IMR-90 (cell line): ENCODE measurements at regions not wholly inside any gene's neighbourhood (a gene's known extent, or its start where the extent isn't known, plus 50 kb on each side); places are given as distances from the start of the nearest gene placed in this dataset.

Experiments
- ATAC-seq: fragments of 200-7000 bp; cut with Tn5 transposase; 2 replicates; pipeline ENCODE4 v1.9.1; 2020; ENCODE audit warnings: low read depth, mild to moderate bottlenecking, moderate library complexity
- BruUV-seq: library from RNA; stranded (reverse); fragments of 400-500 nt; replicated peaks from 2 replicates; lab custom pipeline; 2021; lab: Mats Ljungman, UMichigan
- CTCF ChIA-PET: fragments of 300-600 bp; formaldehyde crosslinking; extraction: SDS; loops from one replicate; lab custom pipeline; 2021; ENCODE audit warnings: antibody characterized with exemption; lab: Yijun Ruan, JAX
- POLR2A ChIA-PET: fragments of 300-600 bp; sonication (Branson Sonifier 250); formaldehyde crosslinking; loops from one replicate; lab custom pipeline; 2022; ENCODE audit warnings: antibody characterized with exemption; ENCODE audit not compliant: unreplicated experiment; lab: Charles Lee
- DNase-seq: peaks from one replicate; pipeline ENCODE4 v3.0.0; 2013
- H2AFZ ChIP-seq: replicated peaks from 2 replicates; pipeline ENCODE3; 2013; ENCODE audit warnings: low read length, mild to moderate bottlenecking; ENCODE audit not compliant: poor library complexity
- H2AK5ac ChIP-seq: 2 replicates; pipeline ENCODE4 v1.6.1; 2013; ENCODE audit warnings: low read depth, low read length, inconsistent platforms
- H2AK9ac ChIP-seq: replicated peaks from 2 replicates; pipeline ENCODE3; 2013; ENCODE audit warnings: mild to moderate bottlenecking, low read depth, low read length, moderate library complexity; ENCODE audit not compliant: poor library complexity
- H2BK120ac ChIP-seq: 2 replicates; pipeline ENCODE4 v1.6.1; 2013; ENCODE audit warnings: low read depth, low read length, inconsistent platforms
- H2BK15ac ChIP-seq: 3 replicates; pipeline ENCODE4 v1.6.1; 2013; ENCODE audit warnings: low read depth, low read length, inconsistent platforms
- H2BK20ac ChIP-seq: 2 replicates; pipeline ENCODE4 v1.6.1; 2013; ENCODE audit warnings: low read depth, mild to moderate bottlenecking, inconsistent platforms, low read length, moderate library complexity
- H2BK5ac ChIP-seq: 2 replicates; pipeline ENCODE4 v1.6.1; 2013; ENCODE audit warnings: mild to moderate bottlenecking, low read depth, low read length, inconsistent platforms; ENCODE audit not compliant: poor library complexity, severe bottlenecking
- H3K14ac ChIP-seq: replicated peaks from 2 replicates; pipeline ENCODE4 v1.6.1; 2013; ENCODE audit warnings: low read depth, low read length, inconsistent platforms
- H3K18ac ChIP-seq: 2 replicates; pipeline ENCODE4 v1.6.1; 2013; ENCODE audit warnings: low read depth, low read length, control low read depth
- H3K23ac ChIP-seq: 2 replicates; pipeline ENCODE4 v1.6.1; 2013; ENCODE audit warnings: low read depth, low read length, inconsistent platforms
- H3K27ac ChIP-seq: 2 replicates; pipeline ENCODE4 v1.5.1; 2013; ENCODE audit warnings: mild to moderate bottlenecking, control low read depth, low read length; ENCODE audit not compliant: insufficient read depth
- H3K27me3 ChIP-seq: 2 replicates; pipeline ENCODE4 v1.6.1; 2013; ENCODE audit warnings: low read length; ENCODE audit not compliant: control insufficient read depth, insufficient read depth
- H3K36me3 ChIP-seq: 2 replicates; pipeline ENCODE4 v1.6.1; 2013; ENCODE audit warnings: low read length, mixed read lengths; ENCODE audit not compliant: control insufficient read depth, insufficient read depth
- H3K4ac ChIP-seq: 2 replicates; pipeline ENCODE4 v1.6.1; 2013; ENCODE audit warnings: low read depth, low read length, inconsistent platforms
- H3K4me1 ChIP-seq: 2 replicates; pipeline ENCODE4 v1.6.1; 2013; ENCODE audit warnings: low read length, mixed read lengths; ENCODE audit not compliant: control insufficient read depth, insufficient read depth
- H3K4me2 ChIP-seq: 2 replicates; pipeline ENCODE4 v1.6.1; 2013; ENCODE audit warnings: low read depth, mild to moderate bottlenecking, control low read depth, low read length, moderate library complexity
- H3K4me3 ChIP-seq: 2 replicates; pipeline ENCODE4 v1.5.1; 2013; ENCODE audit warnings: low read depth, mild to moderate bottlenecking, control low read depth, low read length, moderate library complexity; ENCODE audit not compliant: insufficient read depth
- H3K56ac ChIP-seq: 2 replicates; pipeline ENCODE4 v1.6.1; 2013; ENCODE audit warnings: low read length, inconsistent platforms; ENCODE audit not compliant: insufficient read depth; ENCODE audit errors: extremely low read depth
- H3K79me1 ChIP-seq, 2 experiments: 2 replicates each; pipeline ENCODE4 v1.6.1; 2013; ENCODE audit warnings: low read length in 2 of 2, inconsistent platforms in 1 of 2, low read depth in 1 of 2
- H3K9ac ChIP-seq: 2 replicates; pipeline ENCODE4 v1.6.1; 2013; ENCODE audit warnings: low read depth, low read length, control low read depth
- H3K9me1 ChIP-seq: 2 replicates; pipeline ENCODE4 v1.6.1; 2013; ENCODE audit warnings: low read length, inconsistent platforms; ENCODE audit not compliant: insufficient read depth
- H3K9me3 ChIP-seq: 2 replicates; pipeline ENCODE4 v1.6.1; 2013; ENCODE audit warnings: low read length; ENCODE audit not compliant: control insufficient read depth, insufficient read depth
- H4K20me1 ChIP-seq: 2 replicates; pipeline ENCODE4 v1.6.1; 2013; ENCODE audit warnings: low read length, inconsistent platforms; ENCODE audit not compliant: insufficient read depth
- H4K5ac ChIP-seq: 2 replicates; pipeline ENCODE4 v1.6.1; 2013; ENCODE audit warnings: mild to moderate bottlenecking, low read depth, low read length, control low read depth
- H4K8ac ChIP-seq, 2 experiments: 2 replicates each; pipeline ENCODE4 v1.6.1; 2013; ENCODE audit warnings: low read depth in 2 of 2, low read length in 2 of 2, control low read depth in 1 of 2, inconsistent platforms in 1 of 2
- H4K91ac ChIP-seq: 2 replicates; pipeline ENCODE4 v1.6.1; 2013; ENCODE audit warnings: low read depth, low read length, inconsistent platforms; ENCODE audit not compliant: insufficient read depth
- BHLHE40 ChIP-seq: fragments of 150-350 bp; IDR thresholded peaks from 2 replicates; pipeline ENCODE4 v1.6.1; 2016; ENCODE audit warnings: mild to moderate bottlenecking, low read depth, low read length
- CEBPB ChIP-seq: IDR thresholded peaks from 2 replicates; pipeline ENCODE4 v1.6.1; 2012; ENCODE audit warnings: low read depth, low read length, improper control_type of control experiment
- CHD1 ChIP-seq: IDR thresholded peaks from 2 replicates; pipeline ENCODE4 v1.6.1; 2012; ENCODE audit warnings: low read depth, low read length, improper control_type of control experiment
- CTCF ChIP-seq: conservative IDR thresholded peaks from 2 replicates; pipeline ENCODE4 v1.5.1; 2012; ENCODE audit warnings: mild to moderate bottlenecking, low read depth, low read length, improper control_type of control experiment
- ELK1 ChIP-seq: fragments of 150-350 bp; IDR thresholded peaks from 2 replicates; pipeline ENCODE4 v1.6.1; 2016; ENCODE audit warnings: low read depth, mild to moderate bottlenecking, low read length, moderate library complexity, borderline replicate concordance
- FOS ChIP-seq: fragments of 150-350 bp; IDR thresholded peaks from 2 replicates; pipeline ENCODE4 v1.6.1; 2016; ENCODE audit warnings: low read depth, low read length
- MAFK ChIP-seq: IDR thresholded peaks from 2 replicates; pipeline ENCODE4 v1.6.1; 2012; ENCODE audit warnings: low read depth, low read length, improper control_type of control experiment
- MAZ ChIP-seq: IDR thresholded peaks from 2 replicates; pipeline ENCODE4 v1.6.1; 2012; ENCODE audit warnings: low read depth, mild to moderate bottlenecking, low read length, improper control_type of control experiment, moderate library complexity, borderline replicate concordance
- MXI1 ChIP-seq: IDR thresholded peaks from 2 replicates; pipeline ENCODE4 v1.6.1; 2012; ENCODE audit warnings: low read depth, mild to moderate bottlenecking, low read length, moderate library complexity, borderline replicate concordance
- NFE2L2 ChIP-seq: fragments of 150-350 bp; IDR thresholded peaks from 2 replicates; pipeline ENCODE4 v1.6.1; 2016; ENCODE audit warnings: low read depth, mild to moderate bottlenecking, low read length
- POLR2A ChIP-seq: IDR thresholded peaks from 2 replicates; pipeline ENCODE4 v1.6.1; 2012; ENCODE audit warnings: mild to moderate bottlenecking, low read depth, low read length
- RAD21 ChIP-seq: IDR thresholded peaks from 2 replicates; pipeline ENCODE4 v1.6.1; 2012; ENCODE audit warnings: low read length, improper control_type of control experiment
- RCOR1 ChIP-seq: IDR thresholded peaks from 2 replicates; pipeline ENCODE4 v1.6.1; 2012; ENCODE audit warnings: mild to moderate bottlenecking, low read length, improper control_type of control experiment; ENCODE audit not compliant: insufficient replicate concordance
- RFX5 ChIP-seq: IDR thresholded peaks from 2 replicates; pipeline ENCODE4 v1.8.0; 2012; ENCODE audit warnings: low read depth, mild to moderate bottlenecking, low read length, moderate library complexity
- SMC3 ChIP-seq: fragments of 150-350 bp; IDR thresholded peaks from 2 replicates; pipeline ENCODE4 v1.6.1; 2016; ENCODE audit warnings: low read depth, mild to moderate bottlenecking, antibody characterized with exemption, low read length, moderate library complexity
- USF2 ChIP-seq: fragments of 150-350 bp; IDR thresholded peaks from 2 replicates; pipeline ENCODE4 v1.6.1; 2017; ENCODE audit warnings: mild to moderate bottlenecking, antibody characterized with exemption, low read length, low read depth
- WGBS, 2 experiments: methylation state at CpG; one replicate each; pipeline versions ENCODE4 v1.1.5 to v1.1.7; 2013; ENCODE audit warnings: missing lambda C conversion rate in 2 of 2; ENCODE audit not compliant: insufficient read length in 1 of 2; ENCODE audit errors: extremely low coverage in 2 of 2; 5-methylcytosine and 5-hydroxymethylcytosine counted together
- dilution Hi-C: fragments of 300-500 bp; cut with HindIII; formaldehyde crosslinking; loops from one replicate; pipeline ENCODE4 v1.14.3; 2018; ENCODE audit warnings: low sequenced_read_pairs; ENCODE audit not compliant: unreplicated experiment
- in situ Hi-C: fragments of 300-500 bp; cut with MboI; formaldehyde crosslinking; loops from 3 replicates; pipeline ENCODE4 v1.14.3; 2019; ENCODE audit warnings: low sequenced_read_pairs, inconsistent platforms, mixed read lengths
- intact Hi-C: fragments of 100-400 bp; cut with micrococcal nuclease; formaldehyde crosslinking; loops from 2 replicates; pipeline ENCODE4 v1.10.0; 2022

- H3K56ac ChIP-seq, result no peak overlapping the region
- H3K27ac ChIP-seq, result no peak overlapping the region
- no peak overlapping the region for H2AFZ ChIP-seq
- H3K79me1 ChIP-seq, result no peaks in the 10 kb centered on the region
- no peak overlapping the region for H2BK120ac ChIP-seq
- no peak overlapping the region for H2BK20ac ChIP-seq
- no TSS peak for BruUV-seq
- H2AK5ac ChIP-seq, result no peak overlapping the region
- H2BK5ac ChIP-seq, result no peak overlapping the region
- in situ Hi-C loops, result no loop called here
- H3K4me3 ChIP-seq, result no peak overlapping the region
- no peak overlapping the region for H4K5ac ChIP-seq
- H3K4me1 ChIP-seq, result no peaks in the 10 kb centered on the region
- H4K8ac ChIP-seq, result no peak overlapping the region
- no peak overlapping the region for H3K4ac ChIP-seq
- H3K9me1 ChIP-seq, result no peaks in the 10 kb centered on the region
- H2BK15ac ChIP-seq, result no peak overlapping the region
- H4K91ac ChIP-seq, result no peak overlapping the region
- dilution Hi-C loops, result no loop called here
- H3K9ac ChIP-seq, result no peak overlapping the region
- no peak overlapping the region for H3K23ac ChIP-seq
- H2AK9ac ChIP-seq, result no peak overlapping the region
- H4K20me1 ChIP-seq, result no peaks in the 10 kb centered on the region
- H3K14ac ChIP-seq, result no peak overlapping the region
- TF ChIP-seq ELK1 (no peak), POLR2A (no peak), CHD1 (no peak), USF2 (no peak), MAZ (no peak), RAD21 (no peak), NFE2L2 (no peak), MAFK (no peak), RCOR1 (no peak), FOS (no peak), SMC3 (no peak), MXI1 (no peak), BHLHE40 (no peak), CEBPB (no peak), RFX5 (no peak), CTCF (no peak)
- intact Hi-C loops, result loop anchor here (10.0 kb wide), 1 partner anchor 231 kb away; no protein-coding TSS in a partner anchor
- no peaks in the 10 kb centered on the region for H3K27me3 ChIP-seq
- ChIA-PET CTCF (interaction anchor here (1.0 kb wide), 1 partner anchor 612 kb away, joined by 5 read pairs; no protein-coding TSS in a partner anchor), POLR2A (no interaction called here)
- no peak for DNase-seq
- no peak for ATAC-seq
- no peaks in the 10 kb centered on the region for H3K9me3 ChIP-seq
- no peak overlapping the region for H3K4me2 ChIP-seq
- H3K18ac ChIP-seq, result no peak overlapping the region
- H3K36me3 ChIP-seq, result no peaks in the 10 kb centered on the region
- no CpG with 5 or more reads among the region's 3 CpGs for WGBS, 2 experiments
Observed at GRCh38 chr7:96416116-96416515, 94.2 kb upstream of the SLC25A13 start.
